ENCODE measurements at regions not wholly inside any gene's neighbourhood (a gene's known extent, or its start where the extent isn't known, plus 50 kb on each side); places are given as distances from the start of the nearest gene placed in this dataset.

- TF ChIP-seq CTCF (IDR thresholded peaks at IDR 0.05) (no peak), POLR2A (IDR thresholded peaks at IDR 0.05) (peak in 1 of 3 donors; percentile 14)
Measured at GRCh38 chr6:156687789-156688619, 89.2 kb upstream of the ARID1B start.

All from body of pancreas (tissue), 4 donors.